Smooth muscle cell of the brain vasculature (primary cell): ENCODE measurements at regions not wholly inside any gene's neighbourhood (a gene's known extent, or its start where the extent isn't known, plus 50 kb on each side); places are given as distances from the start of the nearest gene placed in this dataset.

ENCODE experiments used
- DNase-seq: peaks from one replicate; pipeline ENCODE4 v3.0.0-alpha.2; 2012; ENCODE audit warnings: low read depth, low spot score

GRCh38 chr4:4601803-4602369 is 60.0 kb upstream of the STX18 start:
- no peak for DNase-seq

- DNase-seq: no peak
Measured at GRCh38 chr4:4599481-4600275, 57.8 kb upstream of the STX18 start.

GRCh38 chr4:4598851-4599411 is 57.1 kb upstream of the STX18 start:
- DNase-seq: no peak

GRCh38 chr4:4596720-4597119 is 54.9 kb upstream of the STX18 start:
- DNase-seq: no peak

- DNase-seq: no peak
Measured at GRCh38 chr4:4595252-4595651, 53.4 kb upstream of the STX18 start.

GRCh38 chr4:4594285-4594920 is 52.6 kb upstream of the STX18 start:
- no peak for DNase-seq

GRCh38 chr4:4593596-4594284 is 51.9 kb upstream of the STX18 start:
- no peak for DNase-seq

- DNase-seq: no peak
Measured at GRCh38 chr4:4592414-4592813, 50.6 kb upstream of the STX18 start.
